NOMO-1 treated with dmso at 0.1 percent for 144 hours (cell line): ENCODE measurements at regions not wholly inside any gene's neighbourhood (a gene's known extent, or its start where the extent isn't known, plus 50 kb on each side); places are given as distances from the start of the nearest gene placed in this dataset.
"Not testable (repeated sequence)": the region's sequence is repeated elsewhere in the genome, so short reads cannot be mapped to it uniquely, and the experiment has no call there.

Source experiments
- DNase-seq: peaks from one replicate; lab custom pipeline; 2025; ENCODE audit not compliant: unreplicated experiment; lab: John Stamatoyannopoulos, UW

GRCh38 chrX:45619290-45619689 lies 418.6 kb upstream of the DIPK2B start:
- no peak for DNase-seq

GRCh38 chrX:45615591-45615990 lies 414.9 kb upstream of the DIPK2B start:
- not testable (repeated sequence) for DNase-seq

- no peak for DNase-seq
Measured at GRCh38 chrX:45614853-45615252, 414.2 kb upstream of the DIPK2B start.

- DNase-seq, result no peak
Measured at GRCh38 chrX:45602151-45602550, 401.5 kb upstream of the DIPK2B start.

- DNase-seq, result no peak
Measured at GRCh38 chrX:45601052-45601451, 400.4 kb upstream of the DIPK2B start.

GRCh38 chrX:45598861-45599260 lies 398.2 kb upstream of the DIPK2B start:
- no peak for DNase-seq

- DNase-seq, result no peak
Measured at GRCh38 chrX:45596188-45596808, 395.6 kb upstream of the DIPK2B start.

- no peak for DNase-seq
Measured at GRCh38 chrX:45592101-45592500, 391.4 kb upstream of the DIPK2B start.

GRCh38 chrX:45591650-45592049 lies 391.0 kb upstream of the DIPK2B start:
- no peak for DNase-seq

GRCh38 chrX:45584717-45585116 lies 384.0 kb upstream of the DIPK2B start:
- DNase-seq, result no peak

- DNase-seq, result no peak
Measured at GRCh38 chrX:45577361-45577760, 376.7 kb upstream of the DIPK2B start.

GRCh38 chrX:45571453-45571852 lies 370.8 kb upstream of the DIPK2B start:
- DNase-seq, result no peak

GRCh38 chrX:45566456-45566855 lies 365.8 kb upstream of the DIPK2B start:
- DNase-seq, result no peak

- DNase-seq, result no peak
Measured at GRCh38 chrX:45557387-45557786, 356.7 kb upstream of the DIPK2B start.

GRCh38 chrX:45554736-45555135 lies 354.1 kb upstream of the DIPK2B start:
- DNase-seq, result no peak

GRCh38 chrX:45553417-45553816 lies 352.7 kb upstream of the DIPK2B start:
- DNase-seq, result no peak

GRCh38 chrX:45546697-45547096 lies 346.0 kb upstream of the DIPK2B start:
- not testable (repeated sequence) for DNase-seq

- DNase-seq, result no peak
Measured at GRCh38 chrX:45540181-45540580, 339.5 kb upstream of the DIPK2B start.

GRCh38 chrX:45537936-45538335 lies 337.3 kb upstream of the DIPK2B start:
- DNase-seq, result no peak

- DNase-seq, result no peak
Measured at GRCh38 chrX:45527834-45528233, 327.2 kb upstream of the DIPK2B start.

GRCh38 chrX:45524805-45525204 lies 324.1 kb upstream of the DIPK2B start:
- DNase-seq, result no peak

- no peak for DNase-seq
Measured at GRCh38 chrX:45524296-45524695, 323.6 kb upstream of the DIPK2B start.

GRCh38 chrX:45518552-45518951 lies 317.9 kb upstream of the DIPK2B start:
- DNase-seq, result no peak
